ENCODE measurements at regions not wholly inside any gene's neighbourhood (a gene's known extent, or its start where the extent isn't known, plus 50 kb on each side); places are given as distances from the start of the nearest gene placed in this dataset.
"Not testable (repeated sequence)": the region's sequence is repeated elsewhere in the genome, so short reads cannot be mapped to it uniquely, and the experiment has no call there.

DNA sequence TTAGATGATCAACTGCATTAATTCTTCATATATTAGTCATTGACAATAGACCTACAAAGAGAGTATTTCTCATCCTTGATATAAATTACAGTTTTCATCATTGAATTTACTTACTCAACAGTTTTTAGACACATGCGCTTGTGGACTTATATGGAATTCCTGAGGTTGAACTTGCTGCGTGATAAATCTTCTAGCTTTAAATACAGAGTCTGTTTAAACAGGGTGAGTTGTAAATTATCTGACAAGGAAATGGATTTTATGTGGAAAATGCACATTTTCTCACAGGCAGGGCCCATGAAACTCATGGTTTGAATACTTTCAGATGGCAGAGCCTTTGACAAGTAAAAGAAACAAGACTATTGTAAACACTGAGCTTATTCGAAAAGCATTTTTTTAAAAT, 280.5 kb downstream of the SPATA31A6 start:
- TF ChIP-seq EZH2 (IDR thresholded peaks at IDR 0.05; ENCODE audit: borderline replicate concordance); EZH2phosphoT487 (IDR thresholded peaks at IDR 0.05; ENCODE audit: low read depth, severe bottlenecking, unreplicated experiment): not testable (repeated sequence)
- TF ChIP-seq, protein P1, sequence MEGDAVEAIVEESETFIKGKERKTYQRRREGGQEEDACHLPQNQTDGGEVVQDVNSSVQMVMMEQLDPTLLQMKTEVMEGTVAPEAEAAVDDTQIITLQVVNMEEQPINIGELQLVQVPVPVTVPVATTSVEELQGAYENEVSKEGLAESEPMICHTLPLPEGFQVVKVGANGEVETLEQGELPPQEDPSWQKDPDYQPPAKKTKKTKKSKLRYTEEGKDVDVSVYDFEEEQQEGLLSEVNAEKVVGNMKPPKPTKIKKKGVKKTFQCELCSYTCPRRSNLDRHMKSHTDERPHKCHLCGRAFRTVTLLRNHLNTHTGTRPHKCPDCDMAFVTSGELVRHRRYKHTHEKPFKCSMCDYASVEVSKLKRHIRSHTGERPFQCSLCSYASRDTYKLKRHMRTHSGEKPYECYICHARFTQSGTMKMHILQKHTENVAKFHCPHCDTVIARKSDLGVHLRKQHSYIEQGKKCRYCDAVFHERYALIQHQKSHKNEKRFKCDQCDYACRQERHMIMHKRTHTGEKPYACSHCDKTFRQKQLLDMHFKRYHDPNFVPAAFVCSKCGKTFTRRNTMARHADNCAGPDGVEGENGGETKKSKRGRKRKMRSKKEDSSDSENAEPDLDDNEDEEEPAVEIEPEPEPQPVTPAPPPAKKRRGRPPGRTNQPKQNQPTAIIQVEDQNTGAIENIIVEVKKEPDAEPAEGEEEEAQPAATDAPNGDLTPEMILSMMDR (IDR thresholded peaks at IDR 0.05; ENCODE audit: poor library complexity) = not testable (repeated sequence)

Measured in hepatocyte (in vitro differentiated cells).